HAP-1 (cell line): ENCODE measurements at regions not wholly inside any gene's neighbourhood (a gene's known extent, or its start where the extent isn't known, plus 50 kb on each side); places are given as distances from the start of the nearest gene placed in this dataset.
"Not testable (repeated sequence)": the region's sequence is repeated elsewhere in the genome, so short reads cannot be mapped to it uniquely, and the experiment has no call there.

Experiments used
- DNase-seq, 2 experiments: peaks; one replicate each; pipeline ENCODE4 v3.0.0-alpha.2; 2016 to 2020; ENCODE audit warnings: low spot score in 2 of 2
- H3K27me3 ChIP-seq: fragments of 250-450 bp; sonication (Bioruptor Pico); 2 replicates; pipeline ENCODE4 v1.5.1; 2020; ENCODE audit warnings: low read depth, mild to moderate bottlenecking, moderate library complexity
- H3K36me3 ChIP-seq: fragments of 250-450 bp; sonication (Bioruptor Pico); replicated peaks from 2 replicates; pipeline ENCODE4 v1.5.1; 2020; ENCODE audit warnings: mild to moderate bottlenecking
- H3K4me1 ChIP-seq: fragments of 250-450 bp; sonication (Bioruptor Pico); 2 replicates; pipeline ENCODE4 v1.5.1; 2020; ENCODE audit warnings: mild to moderate bottlenecking
- H3K4me3 ChIP-seq: fragments of 250-450 bp; sonication (Bioruptor Pico); 2 replicates; pipeline ENCODE4 v1.5.1; 2020; ENCODE audit warnings: mild to moderate bottlenecking, moderate library complexity
- H3K9me3 ChIP-seq: fragments of 250-450 bp; sonication (Bioruptor Pico); 2 replicates; pipeline ENCODE4 v1.5.1; 2020; ENCODE audit warnings: mild to moderate bottlenecking, moderate library complexity
- in situ Hi-C: fragments of 300-500 bp; cut with MboI; formaldehyde crosslinking; loops from 3 replicates; pipeline ENCODE4 v1.14.3; 2020; ENCODE audit warnings: low sequenced_read_pairs, inconsistent platforms, mixed read lengths

GRCh38 chr3:125899181-125899580 is 69.8 kb upstream of the ROPN1B start:
- DNase-seq, H3K9me3 ChIP-seq, H3K4me3 ChIP-seq, H3K4me1 ChIP-seq, in situ Hi-C loops, H3K36me3 ChIP-seq, H3K27me3 ChIP-seq: not testable (repeated sequence)

GRCh38 chr3:125901473-125901872 is 67.5 kb upstream of the ROPN1B start:
- H3K27me3 ChIP-seq, H3K36me3 ChIP-seq, H3K9me3 ChIP-seq, in situ Hi-C loops, H3K4me1 ChIP-seq, DNase-seq, H3K4me3 ChIP-seq: not testable (repeated sequence)

- H3K9me3 ChIP-seq, H3K4me3 ChIP-seq, H3K27me3 ChIP-seq, in situ Hi-C loops, H3K36me3 ChIP-seq, H3K4me1 ChIP-seq, DNase-seq: not testable (repeated sequence)
Measured at GRCh38 chr3:125903780-125904455, 65.1 kb upstream of the ROPN1B start.

- H3K4me3 ChIP-seq, H3K27me3 ChIP-seq, in situ Hi-C loops, H3K36me3 ChIP-seq, H3K9me3 ChIP-seq, H3K4me1 ChIP-seq, DNase-seq: not testable (repeated sequence)
Measured at GRCh38 chr3:125907279-125907678, 61.7 kb upstream of the ROPN1B start.

GRCh38 chr3:125910851-125911250 is 58.1 kb upstream of the ROPN1B start:
- H3K27me3 ChIP-seq, in situ Hi-C loops, DNase-seq, H3K4me3 ChIP-seq, H3K9me3 ChIP-seq, H3K36me3 ChIP-seq, H3K4me1 ChIP-seq: not testable (repeated sequence)

- peak overlapping the region; percentile 57 for H3K4me3 ChIP-seq
- H3K9me3 ChIP-seq, in situ Hi-C loops, H3K27me3 ChIP-seq, H3K4me1 ChIP-seq, H3K36me3 ChIP-seq: not testable (repeated sequence)
- peak in 1 of 2 experiments; percentile 35 for DNase-seq
Measured at GRCh38 chr3:125914608-125915436, 54.2 kb upstream of the ROPN1B start.

GRCh38 chr3:125915437-125915787 is 53.6 kb upstream of the ROPN1B start:
- peak overlapping the region; percentile 57 for H3K4me3 ChIP-seq
- H3K27me3 ChIP-seq, H3K9me3 ChIP-seq, DNase-seq, H3K4me1 ChIP-seq, in situ Hi-C loops, H3K36me3 ChIP-seq: not testable (repeated sequence)

GRCh38 chr3:125915792-125916375 is 53.1 kb upstream of the ROPN1B start:
- H3K27me3 ChIP-seq, H3K4me1 ChIP-seq, in situ Hi-C loops, H3K9me3 ChIP-seq, H3K36me3 ChIP-seq: not testable (repeated sequence)
- DNase-seq = peak; percentile 96 to 100
- H3K4me3 ChIP-seq = peak overlapping the region; percentile 57

GRCh38 chr3:125916376-125916978 is 52.5 kb upstream of the ROPN1B start:
- Histone ChIP-seq H3K9me3 (no peaks in the 10 kb centered on the region), H3K36me3 (no peaks in the 10 kb centered on the region), H3K4me1 (no peaks in the 10 kb centered on the region; the same call in 1 of the 2 replicates), H3K27me3 (no peaks in the 10 kb centered on the region), H3K4me3 (peak overlapping the region; percentile 57)
- peak; percentile 72 to 98 for DNase-seq
- in situ Hi-C loops = no loop called here

GRCh38 chr3:125917020-125917549 is 51.9 kb upstream of the ROPN1B start:
- H3K27me3 ChIP-seq, in situ Hi-C loops, H3K4me1 ChIP-seq, H3K36me3 ChIP-seq, H3K9me3 ChIP-seq: not testable (repeated sequence)
- H3K4me3 ChIP-seq = peak overlapping the region; percentile 40
- peak; percentile 44 to 75 for DNase-seq

GRCh38 chr3:125918024-125918423 is 51.0 kb upstream of the ROPN1B start:
- DNase-seq, in situ Hi-C loops, H3K36me3 ChIP-seq, H3K9me3 ChIP-seq, H3K4me1 ChIP-seq, H3K27me3 ChIP-seq, H3K4me3 ChIP-seq: not testable (repeated sequence)

- H3K27me3 ChIP-seq, H3K9me3 ChIP-seq, H3K4me3 ChIP-seq, H3K36me3 ChIP-seq, DNase-seq, in situ Hi-C loops, H3K4me1 ChIP-seq: not testable (repeated sequence)
Measured at GRCh38 chr3:125918451-125918850, 50.5 kb upstream of the ROPN1B start.

GRCh38 chr3:125918866-125919265 is 50.1 kb upstream of the ROPN1B start:
- H3K27me3 ChIP-seq, H3K4me1 ChIP-seq, in situ Hi-C loops, H3K36me3 ChIP-seq, DNase-seq, H3K9me3 ChIP-seq, H3K4me3 ChIP-seq: not testable (repeated sequence)
